ENCODE measurements at regions not wholly inside any gene's neighbourhood (a gene's known extent, or its start where the extent isn't known, plus 50 kb on each side); places are given as distances from the start of the nearest gene placed in this dataset.

- Histone ChIP-seq H3K4me3 (no peak overlapping the region), H3K4me2 (no peak overlapping the region), H3K9me3 (no peaks in the 10 kb centered on the region), H3K27ac (no peak overlapping the region), H3K4me1 (no peaks in the 10 kb centered on the region)
- no peak for FAIRE-seq
- POLR2A ChIA-PET, result no interaction called here
- no peak for TF ChIP-seq ELK1 (IDR thresholded peaks at IDR 0.05; ENCODE audit: low read depth, low read length)
- TF ChIP-seq MYC (IDR thresholded peaks at IDR 0.05; ENCODE audit: borderline replicate concordance, low read length), result no peak
- TF ChIP-seq ZFP36 (IDR thresholded peaks at IDR 0.05; ENCODE audit: borderline replicate concordance, partially characterized antibody), result no peak
- TF ChIP-seq GATA3 (IDR thresholded peaks at IDR 0.05; ENCODE audit: borderline replicate concordance), result no peak
- no peak for TF ChIP-seq HMGXB4 (CRISPR knock-in tag; IDR thresholded peaks at IDR 0.05; ENCODE audit: borderline replicate concordance)
- no peak for TF ChIP-seq BCL3 (IDR thresholded peaks at IDR 0.05)
- no peak for TF ChIP-seq RCOR1 (IDR thresholded peaks at IDR 0.05; ENCODE audit: low read depth, low read length)
- TF ChIP-seq PHF8 (IDR thresholded peaks at IDR 0.05; ENCODE audit: borderline replicate concordance, low read depth), result no peak
- TF ChIP-seq CTCF (IDR thresholded peaks at IDR 0.05), result no peak
- no peak for TF ChIP-seq CHD4 (IDR thresholded peaks at IDR 0.05; ENCODE audit: borderline replicate concordance)
- no peak for TF ChIP-seq ZNF302 (CRISPR knock-in tag; IDR thresholded peaks at IDR 0.05)
- no peak for TF ChIP-seq HOXA7 (CRISPR knock-in tag; IDR thresholded peaks at IDR 0.05)
- no peak for ATAC-seq
- DNase-seq (ENCODE audit: low read depth in 1 of 2, low spot score in 1 of 2), result no peak
- WGBS (ENCODE audit: missing lambda C conversion rate), result 68% methylated on average over 1 of the region's 1 CpG
- CTCF ChIA-PET, result no interaction called here
These were observed 595.5 kb upstream of the AGTR1 start for GRCh38 chr3:148102156-148102555.

- no peak for FAIRE-seq
- WGBS (ENCODE audit: missing lambda C conversion rate), result 6% methylated on average over 2 of the region's 2 CpGs
These were observed 591.6 kb upstream of the AGTR1 start for GRCh38 chr3:148106062-148106461.

GRCh38 chr3:148126956-148127355, 570.7 kb upstream of the AGTR1 start:
- Histone ChIP-seq H3K4me2 (no peak overlapping the region), H3K4me3 (no peak overlapping the region), H3K9me3 (no peaks in the 10 kb centered on the region), H3K4me1 (no peaks in the 10 kb centered on the region), H3K27ac (no peak overlapping the region)
- no peak for ATAC-seq
- 6% methylated on average over 2 of the region's 2 CpGs for WGBS (ENCODE audit: missing lambda C conversion rate)
- ChIA-PET POLR2A (no interaction called here), CTCF (no interaction called here)
- FAIRE-seq, result no peak
- TF ChIP-seq FOSB (CRISPR knock-in tag; IDR thresholded peaks at IDR 0.05), result no peak
- TF ChIP-seq RAD21 (conservative IDR thresholded peaks at IDR 0.05 in 1 of 2, IDR thresholded peaks at IDR 0.05 in 1 of 2), result no peak
- TF ChIP-seq MAFK (IDR thresholded peaks at IDR 0.05; ENCODE audit: partially characterized antibody), result no peak
- no peak for TF ChIP-seq RARB (CRISPR knock-in tag; IDR thresholded peaks at IDR 0.05)
- TF ChIP-seq NPAS2 (CRISPR knock-in tag; IDR thresholded peaks at IDR 0.05; ENCODE audit: borderline replicate concordance), result no peak
- no peak for TF ChIP-seq ZFP36 (IDR thresholded peaks at IDR 0.05; ENCODE audit: borderline replicate concordance, partially characterized antibody)
- no peak for TF ChIP-seq BHLHE40 (IDR thresholded peaks at IDR 0.05; ENCODE audit: low read depth, low read length)
- no peak for TF ChIP-seq HES2 (IDR thresholded peaks at IDR 0.05)
- TF ChIP-seq ZC3H11A (IDR thresholded peaks at IDR 0.05), result no peak
- no peak for TF ChIP-seq HOXA7 (CRISPR knock-in tag; IDR thresholded peaks at IDR 0.05)
- TF ChIP-seq MAX (IDR thresholded peaks at IDR 0.05), result no peak
- TF ChIP-seq BCL3 (IDR thresholded peaks at IDR 0.05), result no peak
- no peak for TF ChIP-seq CBX2 (IDR thresholded peaks at IDR 0.05; ENCODE audit: borderline replicate concordance, low read depth)
- DNase-seq (ENCODE audit: low read depth in 1 of 2, low spot score in 1 of 2), result no peak

More at GRCh38 chr3:148106062-148106461, 591.6 kb upstream of the AGTR1 start:
- no peak overlapping the region for H3K4me3 ChIP-seq
- no peaks in the 10 kb centered on the region for H3K4me1 ChIP-seq
- H3K9me3 ChIP-seq, result no peaks in the 10 kb centered on the region
- CTCF ChIA-PET, result no interaction called here
- no peak overlapping the region for H3K4me2 ChIP-seq
- POLR2A ChIA-PET, result interaction anchor here (0.6 kb wide), 1 partner anchor 9 kb away, joined by 3 read pairs; no protein-coding TSS in a partner anchor
- no peak for TF ChIP-seq MYC (IDR thresholded peaks at IDR 0.05; ENCODE audit: borderline replicate concordance, low read length)
- ATAC-seq (no peak), DNase-seq (ENCODE audit: low read depth in 1 of 2, low spot score in 1 of 2) (no peak)
- no peak overlapping the region for H3K27ac ChIP-seq
